HG02970 (cell line): ENCODE measurements at regions not wholly inside any gene's neighbourhood (a gene's known extent, or its start where the extent isn't known, plus 50 kb on each side); places are given as distances from the start of the nearest gene placed in this dataset.
"Not testable (repeated sequence)": the region's sequence is repeated elsewhere in the genome, so short reads cannot be mapped to it uniquely, and the experiment has no call there.

Experiments
- ATAC-seq: cut with Tn5 transposase; IDR thresholded peaks from one replicate; pipeline ENCODE4 v1.9.1; 2021; ENCODE audit warnings: mild to moderate bottlenecking, moderate library complexity, moderate number of reproducible peaks; ENCODE audit not compliant: unreplicated experiment, low FRiP score

DNA sequence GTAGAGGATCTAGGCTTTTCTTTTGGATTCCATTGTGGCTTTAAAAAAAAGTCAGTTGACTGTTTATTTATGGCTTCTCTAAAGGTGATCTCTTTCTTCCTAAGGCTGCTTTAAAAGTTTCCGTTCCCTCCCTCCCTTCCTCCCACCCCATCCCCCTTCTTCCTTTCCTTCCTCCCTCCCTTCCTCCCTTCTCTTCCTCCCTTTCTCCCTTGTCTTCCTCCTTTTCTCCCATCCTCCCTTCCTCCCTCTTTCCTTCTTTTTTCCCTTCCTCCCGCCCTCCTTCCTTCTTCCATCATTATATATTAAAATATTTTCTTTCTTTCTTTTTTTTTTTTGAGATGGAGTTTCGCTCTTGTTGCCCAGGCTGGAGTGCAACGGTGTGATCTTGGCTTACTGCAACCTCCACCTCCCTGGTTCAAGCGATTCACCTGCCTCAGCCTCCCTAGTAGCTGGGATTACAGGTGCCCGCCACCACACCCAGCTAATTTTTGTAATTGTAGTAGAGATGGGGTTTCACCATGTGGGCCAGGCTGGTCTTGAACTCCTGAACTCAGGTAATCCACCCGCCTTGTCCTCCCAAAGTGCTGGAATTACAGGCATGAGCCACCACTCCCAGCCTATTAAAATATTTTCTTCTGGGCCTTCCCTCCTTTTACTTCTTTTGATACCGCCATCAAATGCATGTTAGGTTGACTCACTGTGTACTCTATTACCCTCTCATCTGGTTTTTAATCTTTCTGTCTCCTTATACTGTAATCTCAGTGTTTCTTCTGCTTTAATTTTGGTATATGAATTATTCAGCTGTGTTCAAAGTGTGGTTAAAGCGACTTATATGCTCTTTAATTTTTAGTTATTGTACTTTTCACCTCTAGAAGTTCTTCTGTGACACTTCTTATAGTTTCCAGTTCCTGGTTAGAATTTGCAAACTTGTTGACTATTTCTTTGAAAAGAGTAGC, 59.2 kb upstream of the ATP5PO start:
- ATAC-seq = no peak

DNA sequence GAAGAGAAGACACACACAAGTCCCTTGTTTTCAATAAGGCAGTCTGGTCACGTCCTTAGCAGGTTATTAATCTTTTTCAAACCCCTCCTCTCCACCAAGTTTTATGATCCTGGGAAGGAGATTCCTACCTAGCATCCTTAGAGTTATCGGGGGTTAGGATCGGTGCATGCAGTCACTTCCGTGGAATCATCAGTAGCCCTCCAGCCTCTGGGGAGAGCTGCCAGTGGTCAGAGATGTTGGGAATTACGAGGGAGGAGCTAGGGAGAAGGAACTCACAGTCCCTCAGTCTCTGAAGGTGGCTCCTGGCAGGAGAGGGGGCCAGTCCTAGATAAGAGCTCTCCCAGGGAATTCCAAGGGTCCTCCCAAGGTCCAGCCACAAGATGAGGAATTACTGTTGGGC, 57.7 kb upstream of the ATP5PO start:
- ATAC-seq = no peak

GRCh38 chr21:33972539-33972938, 56.9 kb upstream of the ATP5PO start:
- ATAC-seq = no peak

GRCh38 chr21:33971492-33972013, 55.9 kb upstream of the ATP5PO start:
- no peak for ATAC-seq

DNA sequence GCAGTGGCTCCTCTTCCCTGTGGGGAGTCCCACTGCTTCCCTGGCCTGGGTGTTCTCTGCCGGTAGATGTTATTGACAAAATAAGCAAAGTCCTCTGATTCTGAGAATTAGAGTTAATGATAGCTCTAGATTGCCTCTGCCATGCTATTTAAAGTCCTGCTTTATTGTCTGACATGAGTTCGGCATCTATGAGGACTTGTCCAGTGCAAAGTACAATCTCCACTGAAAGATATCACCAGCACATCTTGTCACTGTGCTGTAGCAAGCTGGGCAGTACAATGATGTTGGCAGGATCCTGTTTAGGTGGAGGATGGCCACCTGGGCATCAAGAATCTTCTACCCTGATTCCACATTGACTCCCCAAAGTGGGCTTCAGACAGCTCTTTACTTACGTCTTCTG, 54.0 kb upstream of the ATP5PO start:
- no peak for ATAC-seq

DNA sequence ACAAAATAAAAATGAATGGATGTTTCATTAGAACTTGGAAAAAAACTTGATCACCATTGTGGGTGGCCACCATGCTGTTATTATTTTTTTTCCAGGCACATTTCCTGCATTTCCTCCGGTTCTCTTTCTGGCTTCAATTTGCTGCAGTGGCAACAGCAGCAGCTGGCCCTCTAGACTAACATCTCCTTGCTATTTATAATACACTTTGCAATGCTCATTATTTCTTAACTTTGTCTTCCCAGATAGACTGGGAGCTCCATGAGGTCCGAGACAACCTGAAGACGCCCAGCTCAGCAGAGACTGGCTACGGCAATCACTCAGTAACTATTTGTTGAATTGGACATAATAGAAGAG, 53.4 kb upstream of the ATP5PO start:
- no peak for ATAC-seq

DNA sequence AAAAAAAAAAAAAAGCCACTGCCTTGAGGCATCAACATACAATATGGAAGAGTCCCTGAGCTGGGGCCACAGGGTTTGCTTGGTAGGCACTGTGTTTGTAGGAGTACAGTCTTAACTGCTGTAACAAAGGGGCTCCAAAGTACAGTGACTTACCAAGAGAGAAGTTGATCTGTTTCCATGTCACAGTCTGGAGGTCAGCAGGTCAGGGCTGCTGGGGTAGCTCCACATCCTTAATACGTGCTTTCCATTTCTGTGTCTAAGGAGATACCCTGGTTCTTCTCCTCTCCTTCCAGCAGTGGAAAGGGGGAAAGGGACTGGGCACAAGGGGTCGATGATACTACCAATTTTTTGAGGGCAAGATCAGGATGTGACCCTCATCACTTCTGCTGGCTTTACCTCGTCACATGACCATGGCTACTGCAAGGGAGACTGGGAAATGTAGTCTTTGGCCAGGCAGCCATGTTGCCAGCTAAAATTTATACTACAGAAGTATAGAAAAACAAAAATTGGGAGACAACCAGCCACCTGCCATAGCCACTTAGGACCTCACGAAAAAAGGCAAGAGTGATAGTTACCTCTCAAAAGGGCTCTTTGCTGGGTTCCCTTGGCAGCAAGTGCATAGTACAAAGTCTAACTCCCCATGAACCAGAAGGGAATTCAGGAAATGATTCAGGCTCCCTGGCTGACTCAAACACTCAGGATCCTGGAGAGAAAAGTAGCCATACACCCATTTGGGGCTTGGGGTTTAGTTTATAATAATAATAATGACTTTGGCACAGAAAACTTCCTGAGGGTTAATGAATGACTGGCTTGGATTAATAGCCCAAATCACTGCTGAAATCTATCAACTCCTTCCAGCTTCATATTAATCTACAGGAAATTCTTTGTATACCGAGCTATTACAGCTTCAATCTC, 52.7 kb upstream of the ATP5PO start:
- no peak for ATAC-seq

DNA sequence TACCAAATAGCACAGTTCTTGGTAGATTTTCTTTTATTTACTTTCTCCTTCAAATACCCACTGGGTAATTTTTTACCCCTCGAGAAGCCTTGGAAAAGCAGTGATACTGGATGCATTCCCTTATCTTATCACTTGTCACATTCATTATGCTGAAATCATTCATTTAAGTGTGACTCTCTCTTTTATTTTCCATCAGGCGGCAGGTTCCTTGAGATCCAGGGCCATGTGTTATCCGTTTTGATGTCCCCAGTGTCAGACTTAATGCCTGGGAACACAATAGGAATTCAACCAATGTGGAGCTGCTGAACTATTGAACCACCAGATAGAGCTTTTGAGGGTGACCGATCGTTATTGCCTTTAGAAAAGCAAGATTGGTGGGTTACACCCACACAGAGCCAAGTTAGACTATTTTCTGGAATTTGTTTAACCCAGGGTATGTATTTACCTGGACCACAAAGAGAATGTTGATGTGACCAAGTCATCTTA, 51.5 kb upstream of the ATP5PO start:
- no peak for ATAC-seq

- no peak for ATAC-seq
Measured at GRCh38 chr21:33966324-33966949, 50.8 kb upstream of the ATP5PO start.

DNA sequence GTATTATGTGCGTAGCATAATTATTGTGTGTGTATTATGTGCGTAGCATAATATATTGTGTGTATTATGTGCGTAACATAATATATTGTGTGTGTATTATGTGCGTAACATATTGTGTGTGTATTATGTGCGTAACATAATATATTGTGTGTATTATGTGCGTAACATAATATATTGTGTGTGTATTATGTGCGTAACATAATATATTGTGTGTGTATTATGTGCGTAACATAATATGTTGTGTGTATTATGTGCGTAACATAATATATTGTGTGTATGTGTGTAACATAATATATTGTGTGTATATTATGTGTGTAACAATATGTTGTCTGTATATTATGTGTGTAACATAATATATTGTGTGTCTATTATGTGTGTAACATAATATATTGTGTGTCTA, 50.1 kb upstream of the ATP5PO start:
- not testable (repeated sequence) for ATAC-seq
